Dermis blood vessel endothelial cell (primary cell): ENCODE measurements at regions not wholly inside any gene's neighbourhood (a gene's known extent, or its start where the extent isn't known, plus 50 kb on each side); places are given as distances from the start of the nearest gene placed in this dataset.
"Not testable (repeated sequence)": the region's sequence is repeated elsewhere in the genome, so short reads cannot be mapped to it uniquely, and the experiment has no call there.

Source experiments
- DNase-seq: peaks from one replicate; pipeline ENCODE4 v3.0.0; 2010

DNA sequence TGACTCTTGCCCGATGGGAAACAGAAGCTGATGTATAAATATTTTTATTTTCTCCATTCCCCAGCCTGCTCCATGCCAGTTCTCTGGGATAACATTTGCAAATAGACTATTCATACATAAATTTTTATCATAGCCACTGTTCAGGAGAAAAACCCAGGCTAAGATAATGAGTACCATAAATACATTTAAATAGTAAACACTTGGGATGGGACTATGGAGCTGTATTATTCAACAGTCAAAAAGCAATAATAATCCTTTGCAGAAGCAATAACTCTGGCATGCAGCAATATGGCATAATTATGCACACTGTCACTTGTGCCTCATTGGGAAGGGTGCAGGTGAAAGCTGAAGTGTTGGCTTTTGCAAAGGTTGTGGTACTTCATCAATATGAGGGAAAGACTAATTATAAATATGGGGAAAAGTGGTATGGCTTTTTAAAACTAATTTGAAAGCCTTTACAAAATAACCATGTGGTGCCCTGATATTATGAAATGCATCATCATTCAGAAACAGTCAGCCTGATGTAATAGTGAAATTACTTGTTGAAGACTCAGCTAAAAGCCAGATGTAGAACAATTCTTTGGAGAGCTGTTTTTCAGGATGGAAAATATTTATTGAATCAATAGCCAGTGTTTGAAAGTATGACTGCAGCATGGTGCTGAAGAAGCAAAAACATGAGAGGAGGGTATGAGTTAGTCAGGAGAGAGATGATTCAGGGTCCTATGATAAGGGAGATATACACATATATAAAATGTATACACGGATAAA, 2476.7 kb downstream of the PCDH9 start:
- DNase-seq, result no peak

DNA sequence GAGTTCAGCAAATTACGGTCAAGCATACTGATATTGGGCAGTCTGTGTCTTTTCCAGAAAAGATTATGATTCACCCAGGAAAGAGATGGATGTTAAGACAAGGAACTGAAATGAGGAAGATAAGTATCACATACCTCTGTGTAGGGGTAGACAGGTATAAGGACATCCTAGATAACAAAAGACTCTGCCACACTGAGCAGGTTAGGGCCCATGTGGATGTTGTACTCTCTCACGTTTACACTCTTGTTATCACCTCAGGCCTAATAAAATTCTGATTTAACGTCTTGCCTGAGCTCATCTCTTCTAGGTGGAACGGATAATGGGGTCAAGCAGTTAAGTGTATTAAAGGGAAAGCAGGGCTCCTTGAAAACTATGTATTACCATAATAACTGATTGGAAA, 2480.8 kb downstream of the PCDH9 start:
- DNase-seq, result no peak

DNA sequence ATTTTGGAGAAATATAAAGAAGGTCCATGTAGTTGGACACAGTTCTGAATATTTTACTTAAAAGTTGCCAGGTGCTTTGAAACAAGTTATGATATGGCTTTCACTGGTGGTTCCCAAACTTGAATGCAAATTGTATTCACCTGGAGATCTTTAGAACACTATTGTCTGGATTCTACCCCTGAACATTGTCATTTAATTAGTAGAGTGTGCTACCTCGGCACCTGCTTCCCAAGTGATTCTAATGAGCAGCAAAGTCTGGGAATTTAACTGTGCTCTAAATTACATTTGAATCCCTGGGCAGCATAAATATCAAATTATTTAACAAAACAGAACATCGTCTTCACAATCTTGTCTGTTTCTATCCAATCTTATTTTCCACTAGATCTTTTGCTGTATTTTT, 2483.3 kb downstream of the PCDH9 start:
- DNase-seq, result no peak

DNA sequence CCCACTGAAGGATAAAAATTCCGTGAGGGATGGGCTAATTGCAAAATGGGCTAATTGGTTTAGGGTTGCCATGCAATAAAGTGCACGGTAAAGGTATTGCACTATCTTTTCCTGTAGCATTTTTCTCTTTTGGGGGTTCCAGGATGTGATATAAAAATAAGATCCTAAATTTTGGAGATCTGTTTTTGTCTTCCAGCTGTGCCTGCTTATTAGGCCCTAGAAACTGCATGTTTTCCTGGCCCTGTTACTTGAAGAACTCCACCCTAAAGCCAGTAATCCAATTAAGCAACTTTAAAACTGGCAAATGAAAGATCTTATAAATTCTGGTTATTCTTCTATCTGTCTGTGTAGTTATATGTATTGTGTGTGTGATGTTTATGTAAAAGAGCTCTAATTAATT, 2489.6 kb downstream of the PCDH9 start:
- DNase-seq, result no peak

DNA sequence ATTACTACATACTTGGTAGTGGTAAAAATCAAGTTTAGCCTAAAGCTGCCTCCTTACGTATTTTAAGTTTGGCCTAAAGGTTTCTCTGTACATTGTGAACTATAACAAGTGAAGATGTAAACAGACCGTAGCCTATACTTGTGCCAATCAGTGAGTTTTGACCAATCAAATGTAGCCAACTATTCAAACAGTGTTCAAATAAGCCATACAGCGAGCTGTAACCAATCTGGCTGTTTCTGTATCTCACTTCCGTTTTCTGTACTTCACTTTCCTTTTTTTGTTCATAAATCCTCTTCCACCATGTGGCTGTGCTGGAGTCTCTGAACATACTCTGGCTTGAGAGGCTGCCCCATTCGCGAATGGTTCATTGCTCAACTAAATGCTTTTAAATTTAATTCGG, 2504.6 kb downstream of the PCDH9 start:
- DNase-seq, result no peak

DNA sequence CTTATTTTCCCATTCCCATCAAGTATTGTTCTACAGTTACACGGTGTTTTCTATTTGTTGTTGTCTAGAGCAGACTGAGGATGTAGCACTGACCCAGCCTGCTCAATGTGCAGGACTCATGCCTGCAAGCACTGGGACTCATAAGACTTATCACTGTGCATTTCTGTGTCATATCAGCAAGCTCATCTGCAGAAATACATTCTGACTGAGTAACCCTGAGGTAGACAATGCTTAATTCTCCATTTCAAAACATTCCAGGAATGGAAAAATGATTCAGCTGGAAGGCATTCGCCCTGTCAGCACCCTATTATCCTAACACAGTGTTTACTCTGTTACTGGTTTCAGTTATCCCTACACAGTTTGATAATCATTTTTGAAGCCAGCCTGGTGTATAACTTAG, 2506.4 kb downstream of the PCDH9 start:
- DNase-seq, result peak; percentile 94

DNA sequence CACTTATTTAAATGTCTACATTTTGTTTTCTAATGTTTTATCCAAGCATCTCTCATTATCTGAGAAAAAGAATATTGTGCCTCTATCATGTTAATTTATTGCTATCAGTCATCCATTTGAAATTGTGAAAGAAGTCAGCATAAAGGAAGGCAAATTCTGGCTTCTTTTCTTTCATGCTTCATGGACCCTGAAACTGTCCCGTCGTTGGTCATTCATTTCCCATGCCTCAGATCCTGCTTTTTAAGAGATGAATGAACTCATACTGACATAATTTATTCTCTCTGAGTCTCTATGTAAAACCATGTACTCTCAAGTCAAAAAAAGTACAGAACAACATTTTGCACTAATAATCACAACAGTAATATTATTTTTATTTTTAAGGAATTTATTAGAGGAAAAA, 2512.0 kb downstream of the PCDH9 start:
- no peak for DNase-seq

DNA sequence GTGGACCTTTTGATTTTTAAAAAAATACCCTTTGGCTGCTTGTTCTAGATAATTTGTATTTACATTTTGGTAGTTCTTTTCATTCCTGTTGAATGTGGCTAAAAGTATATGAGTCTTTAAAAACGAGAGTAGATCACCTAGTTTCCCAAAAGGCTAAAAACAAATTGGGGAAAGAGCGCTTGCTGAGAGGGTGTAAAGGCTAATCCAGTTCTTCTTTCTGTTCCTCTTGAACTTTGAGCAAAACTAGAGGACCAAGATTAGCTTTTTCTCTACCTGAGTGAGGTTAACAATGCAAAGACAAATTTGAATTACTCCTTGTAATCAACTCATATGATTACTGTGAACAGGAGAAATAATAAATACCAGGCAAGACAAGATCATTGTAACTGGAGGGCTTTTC, 2513.2 kb downstream of the PCDH9 start:
- no peak for DNase-seq

DNA sequence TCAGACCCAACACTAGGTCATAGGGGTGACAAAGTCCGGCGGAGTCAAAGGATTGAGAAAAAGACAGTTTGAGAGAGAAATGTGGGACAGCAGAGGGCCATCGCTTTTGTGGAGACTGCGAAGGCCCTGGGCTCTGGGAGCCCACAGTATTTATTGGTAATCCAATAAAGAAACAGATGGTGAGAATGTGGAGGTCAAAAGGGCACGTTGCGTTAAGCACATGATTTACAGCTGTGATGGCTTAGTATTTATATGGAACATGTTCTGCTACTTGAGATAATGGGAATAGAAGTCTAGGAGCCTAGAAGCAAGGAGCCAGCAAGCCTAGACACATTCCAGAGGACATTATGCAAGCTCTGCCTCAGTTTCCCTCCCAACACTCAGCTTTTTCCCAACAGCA, 2521.1 kb downstream of the PCDH9 start:
- DNase-seq, result no peak

DNA sequence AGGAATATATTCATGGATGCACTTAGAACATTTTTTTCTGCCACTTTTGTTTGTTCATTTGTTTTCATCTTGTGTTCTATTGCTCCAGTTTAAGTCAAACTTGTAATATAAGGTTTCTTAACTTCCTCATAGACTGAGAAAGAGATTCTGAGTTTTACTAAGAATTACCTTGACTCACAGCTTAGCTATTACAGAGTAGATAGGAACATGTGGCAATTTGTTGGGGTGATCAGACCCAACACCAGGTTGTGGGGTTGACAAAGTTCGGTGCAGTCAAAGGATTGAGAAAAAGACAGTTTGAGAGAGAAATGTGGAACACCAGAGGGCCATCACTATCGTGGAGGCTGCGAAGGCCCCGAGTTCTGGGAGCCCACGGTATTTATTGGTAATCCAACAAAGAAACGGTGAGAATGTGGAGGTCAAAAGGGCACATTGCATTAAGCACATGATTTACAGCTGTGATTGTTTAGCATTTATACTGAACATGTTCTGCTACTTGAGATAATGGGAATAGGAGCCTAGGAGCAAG, 2526.0 kb downstream of the PCDH9 start:
- DNase-seq, result no peak

DNA sequence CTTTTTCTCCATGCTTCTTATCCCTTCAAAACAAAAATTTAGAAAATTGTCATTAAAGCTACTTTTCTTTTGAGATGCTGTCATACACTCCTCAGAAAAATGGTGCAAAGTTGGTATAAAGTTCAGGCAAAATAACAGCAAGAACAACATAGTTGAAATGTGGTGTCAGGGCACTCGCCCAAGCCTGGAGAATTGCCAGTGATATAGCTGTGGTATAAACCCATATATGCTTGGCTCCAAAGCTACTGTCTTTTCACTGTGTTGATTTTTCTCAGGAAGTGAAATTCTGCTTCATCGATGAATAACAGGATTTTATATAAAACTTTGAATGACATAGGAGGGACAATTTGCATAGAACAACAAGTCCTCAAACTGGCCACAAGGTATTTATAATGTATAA, 2532.9 kb downstream of the PCDH9 start:
- peak; percentile 2 for DNase-seq

DNA sequence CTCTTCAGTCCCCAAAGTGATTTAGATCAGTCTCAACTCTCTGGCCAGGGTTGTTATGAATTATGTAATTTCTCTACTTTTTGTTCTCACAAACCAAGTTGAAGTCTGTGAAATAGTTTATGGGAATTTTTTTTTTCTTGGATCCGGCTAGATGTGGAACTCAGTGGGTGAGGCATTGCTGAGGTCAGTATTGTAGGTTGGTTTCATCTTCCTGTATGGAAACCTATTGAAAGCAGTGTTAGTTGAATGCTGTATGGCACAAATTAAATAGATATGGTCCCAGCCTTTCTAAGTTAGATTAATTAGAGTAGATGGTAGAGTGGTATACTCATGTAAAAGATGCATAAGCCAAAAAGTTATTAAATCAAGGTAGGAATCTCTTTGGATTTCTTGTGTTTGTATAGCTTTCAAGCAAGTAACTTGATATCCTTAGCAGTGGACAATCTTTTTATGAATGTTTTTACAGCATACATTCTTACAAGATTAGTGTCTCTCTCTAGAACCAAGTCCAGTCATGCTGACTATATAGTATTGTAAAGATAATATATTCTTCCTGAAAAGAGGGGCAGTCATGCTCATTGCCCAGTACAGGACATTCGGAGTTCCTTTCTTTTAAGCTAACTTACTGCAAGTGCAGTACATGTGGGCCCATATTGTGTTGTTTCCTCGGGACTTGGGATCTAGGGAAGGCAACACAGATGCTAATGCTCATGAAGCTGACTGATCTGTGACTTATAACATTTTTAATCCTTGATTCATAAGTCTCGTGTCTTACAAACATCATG, 2541.1 kb downstream of the PCDH9 start:
- no peak for DNase-seq

DNA sequence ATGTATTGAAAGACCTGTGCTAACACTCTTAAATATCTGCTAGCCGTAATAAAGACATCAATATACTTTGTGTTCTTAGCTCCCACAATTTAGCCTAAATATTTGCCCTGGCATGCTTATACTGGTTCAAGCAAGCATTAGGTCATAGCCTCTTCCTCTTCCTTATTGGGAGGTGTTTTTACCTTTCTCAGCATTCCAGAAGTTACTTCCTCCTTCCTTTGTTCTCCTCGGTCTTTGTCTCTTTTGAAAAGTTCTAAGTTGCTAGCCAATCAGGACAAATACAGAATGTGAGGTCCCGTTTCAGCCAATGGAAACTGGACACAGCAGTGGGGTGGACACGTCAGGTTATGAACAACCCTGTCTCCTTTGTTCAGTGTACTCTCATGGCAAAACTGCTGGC, 2543.6 kb downstream of the PCDH9 start:
- not testable (repeated sequence) for DNase-seq

DNA sequence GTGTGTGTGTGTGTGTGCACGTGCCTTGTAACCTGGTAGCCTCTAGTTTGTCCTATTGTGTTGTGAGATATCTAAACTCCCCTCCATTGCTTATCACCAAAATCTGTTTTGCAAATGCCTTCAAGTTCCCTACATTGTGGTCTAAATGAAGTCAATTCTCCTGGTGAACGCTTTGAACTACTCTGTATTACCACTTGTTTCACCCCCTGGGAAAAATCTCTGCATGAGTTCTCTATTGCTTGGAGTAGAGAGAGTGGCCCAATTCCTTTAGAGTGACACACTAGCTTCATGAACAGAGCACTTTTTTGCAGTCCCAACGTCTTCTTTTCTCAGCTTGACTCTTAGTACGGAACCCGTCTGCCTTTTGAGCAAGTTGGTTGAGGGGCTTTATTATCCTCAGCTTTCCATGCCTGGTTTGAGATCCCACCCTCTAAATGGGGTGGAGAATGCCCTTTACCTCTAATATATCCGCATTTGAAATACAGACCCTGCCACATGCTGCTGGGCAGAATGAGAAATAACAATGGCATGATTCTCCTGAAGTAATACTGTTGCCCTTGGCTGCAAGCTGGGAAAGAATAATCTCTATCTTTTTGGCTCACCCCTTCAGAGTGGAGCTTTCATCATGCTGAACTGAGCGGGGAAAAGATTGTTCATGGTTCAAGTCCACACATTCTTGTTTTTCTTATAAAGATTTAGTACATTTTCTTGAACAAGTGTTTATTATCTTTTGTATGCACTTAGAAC, 2545.3 kb downstream of the PCDH9 start:
- no peak for DNase-seq

DNA sequence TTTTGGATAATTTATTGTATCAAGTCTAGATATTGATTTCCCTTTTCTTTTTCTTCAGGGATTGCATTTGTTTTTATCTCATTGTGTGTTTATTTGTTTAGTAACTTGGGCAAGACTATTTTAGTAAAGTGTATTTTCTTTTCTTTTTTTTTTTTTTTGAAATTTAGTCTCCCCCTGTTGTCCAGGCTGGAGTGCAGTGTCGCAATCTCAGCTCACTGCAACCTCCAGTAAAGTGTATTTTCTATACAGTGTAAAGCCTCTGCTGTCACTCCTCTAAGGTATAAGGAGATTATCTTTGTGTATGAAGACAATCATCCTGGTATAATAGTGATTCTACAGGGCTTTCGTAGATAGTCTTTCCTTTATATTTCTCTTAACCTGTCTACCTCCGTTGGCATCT, 2546.0 kb downstream of the PCDH9 start:
- no peak for DNase-seq

DNA sequence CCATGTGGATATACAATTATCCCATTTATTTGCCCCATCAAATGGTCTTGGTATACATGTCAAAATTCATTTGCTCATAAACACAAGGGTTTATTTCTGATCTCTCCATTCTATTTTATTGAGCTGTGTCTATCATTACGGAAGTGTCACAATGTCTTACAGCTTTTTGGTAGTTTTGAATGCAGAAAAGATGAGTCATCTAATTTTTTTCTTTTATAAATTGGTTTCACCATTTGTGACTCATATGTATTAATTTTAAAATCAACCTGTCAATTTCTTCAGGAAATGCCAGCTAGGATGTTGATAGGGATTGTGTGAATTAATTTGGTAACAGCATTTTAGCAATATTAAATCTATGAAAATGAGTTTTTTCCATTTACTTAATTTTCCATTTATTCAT, 2549.4 kb downstream of the PCDH9 start:
- DNase-seq, result no peak

DNA sequence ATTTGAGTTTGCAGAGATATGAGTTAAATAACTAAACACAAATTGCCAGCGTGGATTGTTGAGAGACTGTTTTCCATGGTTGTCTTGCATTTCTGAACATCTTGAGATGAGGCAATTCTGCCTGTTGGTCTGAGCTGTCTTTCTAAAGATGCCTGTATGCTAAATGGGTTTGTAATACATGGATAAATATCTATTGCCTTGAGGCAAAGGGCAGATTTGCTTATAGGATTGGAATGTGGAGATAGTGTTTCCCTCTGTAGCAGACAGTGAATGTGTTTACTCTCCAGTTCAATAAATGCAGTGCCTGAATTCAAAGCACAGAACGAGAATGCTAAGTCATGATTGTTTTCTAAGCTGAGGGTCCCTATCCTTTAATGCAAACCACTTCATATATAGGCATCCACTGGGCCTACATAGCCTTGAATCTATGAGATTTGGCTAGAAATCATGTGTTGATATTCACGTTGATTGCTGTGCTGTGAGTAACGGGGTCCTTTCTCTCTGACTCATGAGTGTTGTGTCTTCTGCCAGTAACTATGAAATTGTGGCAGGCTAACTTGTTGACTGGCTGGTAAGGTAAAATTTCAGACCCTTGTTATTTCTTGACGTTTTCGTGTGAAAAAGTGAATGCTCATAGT, 2554.8 kb downstream of the PCDH9 start:
- DNase-seq, result no peak

DNA sequence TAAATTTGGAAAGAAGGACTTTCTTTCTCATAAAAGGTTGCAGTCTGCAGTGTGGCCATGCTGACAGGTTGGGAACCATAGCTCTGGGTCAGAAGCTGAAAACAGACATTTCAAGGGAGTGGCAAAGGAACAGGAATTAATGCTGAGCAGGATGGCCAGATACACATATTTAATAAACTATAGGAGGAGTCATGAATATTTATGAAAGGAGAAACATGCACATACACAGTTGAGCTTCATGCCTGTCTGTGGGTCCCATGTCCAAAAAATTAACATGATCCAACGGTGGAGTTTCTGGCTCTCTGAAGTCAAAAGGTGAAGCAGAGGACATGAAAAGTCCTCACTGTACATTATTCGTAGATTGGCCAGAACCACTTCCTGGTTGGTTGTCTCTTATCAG, 2556.0 kb downstream of the PCDH9 start:
- no peak for DNase-seq

DNA sequence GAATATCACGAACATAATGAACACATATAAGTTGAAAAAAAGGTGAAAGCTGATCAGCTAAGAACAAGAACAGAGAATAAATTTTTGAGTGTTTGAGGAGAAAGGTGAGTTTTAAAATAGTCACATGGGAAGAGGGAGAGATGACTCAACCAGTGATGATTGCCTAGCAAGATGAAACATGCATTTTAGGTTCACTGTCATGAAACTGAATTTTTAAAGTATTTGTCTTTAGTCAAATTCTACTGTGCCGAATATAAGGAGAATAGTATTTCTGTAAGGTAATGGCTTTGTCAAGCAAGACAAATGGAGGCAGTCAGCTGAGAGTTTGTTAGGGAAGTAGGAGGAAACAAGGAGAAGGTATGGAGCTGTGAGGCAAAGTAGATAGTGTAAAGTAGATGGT, 2557.4 kb downstream of the PCDH9 start:
- no peak for DNase-seq

DNA sequence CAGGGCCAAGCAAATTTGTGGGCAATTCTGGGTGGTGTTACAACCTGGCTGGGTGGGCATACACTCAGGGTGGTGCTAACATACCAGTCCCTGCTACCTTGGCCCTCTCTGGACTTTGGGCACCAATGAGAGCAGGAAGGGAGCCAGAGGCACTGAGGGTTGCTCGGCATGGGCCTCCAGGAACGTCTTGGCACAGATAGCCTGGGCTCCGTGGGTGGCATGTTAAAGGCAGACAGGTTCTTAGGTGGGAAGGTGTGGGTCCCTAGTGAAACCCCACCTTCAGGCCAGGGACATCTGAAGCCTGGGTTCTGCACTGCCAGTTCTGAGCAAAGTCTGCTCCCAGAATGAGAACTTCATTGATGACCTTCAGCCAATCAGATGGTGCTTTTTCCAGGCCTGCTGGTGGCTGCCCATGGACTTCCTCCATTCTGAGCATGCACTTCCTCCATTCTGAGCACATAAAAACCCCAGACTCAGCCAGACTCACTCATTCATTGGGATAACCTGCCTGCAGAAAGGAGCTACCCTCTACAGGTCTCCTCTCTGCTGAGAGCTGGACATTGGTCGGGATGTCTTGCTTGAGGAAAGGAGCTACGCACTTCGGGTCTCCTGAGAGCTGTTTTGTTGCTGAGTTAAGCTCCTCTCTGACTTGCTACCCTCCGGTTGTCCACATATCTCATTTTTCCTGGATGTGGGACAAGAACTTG, 2567.1 kb downstream of the PCDH9 start:
- no peak for DNase-seq

DNA sequence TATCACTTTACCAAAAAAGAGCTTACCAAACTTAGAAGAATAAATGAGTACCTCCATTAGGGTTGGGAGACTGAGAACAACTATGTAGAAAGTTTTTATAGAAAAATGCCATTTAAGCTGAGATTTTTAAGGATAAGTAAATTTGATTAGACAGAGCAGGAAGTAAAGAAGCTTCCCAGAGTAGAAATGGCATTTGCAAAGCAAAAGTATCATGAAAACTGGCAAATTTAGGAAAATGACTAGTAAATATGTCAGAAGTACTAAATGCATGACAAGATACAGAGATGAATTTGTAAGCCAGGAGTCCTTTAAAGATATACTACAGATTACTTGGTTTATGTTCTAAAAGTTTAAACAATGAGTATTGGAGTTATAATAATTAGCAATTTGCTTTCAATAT, 2581.8 kb downstream of the PCDH9 start:
- no peak for DNase-seq

DNA sequence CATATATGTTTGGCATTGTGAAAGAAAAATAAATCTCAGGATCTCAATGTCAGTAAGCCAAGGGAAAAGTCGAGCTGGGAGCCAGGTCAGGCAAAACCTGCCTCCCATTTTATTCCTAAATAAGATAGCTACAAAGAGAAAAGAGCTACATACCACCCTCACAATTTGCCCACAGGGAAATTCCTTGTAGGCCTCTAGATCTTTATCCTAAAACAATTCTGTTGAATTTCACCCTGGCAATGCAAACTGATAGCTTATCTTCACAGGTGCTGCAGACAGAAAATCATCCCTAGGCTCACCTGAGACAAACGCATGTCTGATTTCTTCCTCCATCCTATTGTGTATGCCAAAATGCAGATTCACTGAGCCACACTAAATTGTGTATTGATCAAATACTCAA, 2587.1 kb downstream of the PCDH9 start:
- DNase-seq, result no peak
